SW480 (cell line): ENCODE measurements at regions not wholly inside any gene's neighbourhood (a gene's known extent, or its start where the extent isn't known, plus 50 kb on each side); places are given as distances from the start of the nearest gene placed in this dataset.
"Not testable (repeated sequence)": the region's sequence is repeated elsewhere in the genome, so short reads cannot be mapped to it uniquely, and the experiment has no call there.

Experiments
- DNase-seq: peaks from one replicate; pipeline ENCODE4 v3.0.0-alpha.2; 2016; ENCODE audit warnings: low spot score

- peak; percentile 16 for DNase-seq
Observed at GRCh38 chr10:64115908-64116643, 594.9 kb downstream of the REEP3 start.

- no peak for DNase-seq
Observed at GRCh38 chr10:64116707-64117106, 595.5 kb downstream of the REEP3 start.

GRCh38 chr10:64118736-64119135 is 597.5 kb downstream of the REEP3 start:
- no peak for DNase-seq

- not testable (repeated sequence) for DNase-seq
Observed at GRCh38 chr10:64120301-64120980, 599.2 kb downstream of the REEP3 start.

GRCh38 chr10:64130152-64130551 is 609.0 kb downstream of the REEP3 start:
- DNase-seq: no peak

- DNase-seq: no peak
Observed at GRCh38 chr10:64134676-64135075, 613.5 kb downstream of the REEP3 start.

GRCh38 chr10:64142395-64142794 is 621.2 kb downstream of the REEP3 start:
- DNase-seq: no peak

- no peak for DNase-seq
Observed at GRCh38 chr10:64148607-64149006, 627.4 kb downstream of the REEP3 start.

GRCh38 chr10:64156166-64156565 is 635.0 kb downstream of the REEP3 start:
- DNase-seq: no peak

- DNase-seq: no peak
Observed at GRCh38 chr10:64158551-64158950, 637.4 kb downstream of the REEP3 start.

GRCh38 chr10:64159910-64160872 is 639.0 kb downstream of the REEP3 start:
- no peak for DNase-seq

GRCh38 chr10:64170791-64171190 is 649.6 kb downstream of the REEP3 start:
- DNase-seq: no peak

- DNase-seq: no peak
Observed at GRCh38 chr10:64173826-64174225, 652.6 kb downstream of the REEP3 start.

GRCh38 chr10:64174666-64175255 is 653.6 kb downstream of the REEP3 start:
- no peak for DNase-seq

- no peak for DNase-seq
Observed at GRCh38 chr10:64175271-64175962, 654.2 kb downstream of the REEP3 start.

GRCh38 chr10:64182671-64183070 is 661.5 kb downstream of the REEP3 start:
- DNase-seq: no peak

GRCh38 chr10:64191286-64191685 is 670.1 kb downstream of the REEP3 start:
- DNase-seq: no peak

- DNase-seq: no peak
Observed at GRCh38 chr10:64196638-64197315, 675.6 kb downstream of the REEP3 start.

GRCh38 chr10:64201936-64202335 is 680.7 kb downstream of the REEP3 start:
- no peak for DNase-seq

GRCh38 chr10:64204504-64204903 is 683.3 kb downstream of the REEP3 start:
- DNase-seq: not testable (repeated sequence)

- DNase-seq: no peak
Observed at GRCh38 chr10:64206409-64206808, 685.2 kb downstream of the REEP3 start.
